Adrenal gland (tissue), 5 donors: ENCODE measurements at regions not wholly inside any gene's neighbourhood (a gene's known extent, or its start where the extent isn't known, plus 50 kb on each side); places are given as distances from the start of the nearest gene placed in this dataset.

Experiments
- CTCF ChIP-seq, 6 experiments: fragments of 450-650 bp in 4 of 6; fragments of 200-600 bp in 2 of 6; sonication (generic) in 1 of 6; IDR thresholded peaks; 1 replicate in 5 of 6; 2 replicates in 1 of 6; pipeline versions ENCODE4 v1.5.1 to v1.8.0; 2016 to 2021; ENCODE audit warnings: antibody characterized with exemption in 6 of 6, mild to moderate bottlenecking in 2 of 6, moderate library complexity in 1 of 6
- POLR2A ChIP-seq, 2 donors: fragments of 450-650 bp; IDR thresholded peaks; one replicate each; pipeline ENCODE4 v1.6.1; 2017; ENCODE audit warnings: antibody characterized with exemption in 2 of 2, mild to moderate bottlenecking in 2 of 2, moderate library complexity in 1 of 2
- donor health status: DM: no; HTN: no; CAD: no.

- TF ChIP-seq CTCF (IDR thresholded peaks at IDR 0.05) (no peak), POLR2A (IDR thresholded peaks at IDR 0.05) (no peak)
Observed at GRCh38 chr6:115398607-115399006, 662.1 kb downstream of the FRK start.
